Endodermal cell (in vitro differentiated cells): ENCODE measurements at regions not wholly inside any gene's neighbourhood (a gene's known extent, or its start where the extent isn't known, plus 50 kb on each side); places are given as distances from the start of the nearest gene placed in this dataset.

Experiments
- DNase-seq: peaks from one replicate; pipeline ENCODE4 v3.0.0-alpha.2; 2017
- H3K27ac ChIP-seq: 2 replicates; pipeline ENCODE4 v1.5.1; 2013; ENCODE audit warnings: mild to moderate bottlenecking, low read depth, low read length, moderate library complexity
- H3K27me3 ChIP-seq: 2 replicates; pipeline ENCODE4 v1.6.1; 2013; ENCODE audit warnings: mild to moderate bottlenecking, low read length, moderate library complexity; ENCODE audit not compliant: insufficient read depth, control insufficient read depth, poor library complexity, severe bottlenecking
- H3K36me3 ChIP-seq: 2 replicates; pipeline ENCODE4 v1.7.0; 2013; ENCODE audit warnings: mild to moderate bottlenecking, low read length, moderate library complexity; ENCODE audit not compliant: control insufficient read depth, insufficient read depth
- H3K4me1 ChIP-seq: one replicate; pipeline ENCODE4 v1.7.0; 2013; ENCODE audit warnings: low read length; ENCODE audit not compliant: control insufficient read depth, insufficient read depth
- H3K4me3 ChIP-seq: 2 replicates; pipeline ENCODE4 v1.5.1; 2013; ENCODE audit warnings: mild to moderate bottlenecking, low read length, moderate library complexity
- H3K9ac ChIP-seq: 2 replicates; pipeline ENCODE4 v1.6.1; 2013; ENCODE audit warnings: mild to moderate bottlenecking, low read length, moderate library complexity; ENCODE audit not compliant: poor library complexity, severe bottlenecking; ENCODE audit errors: extremely low read depth
- H3K9me3 ChIP-seq: 2 replicates; pipeline ENCODE4 v1.6.1; 2013; ENCODE audit warnings: mild to moderate bottlenecking, low read length, moderate library complexity; ENCODE audit not compliant: control insufficient read depth
- H3K27ac Mint-ChIP-seq: 2 replicates; pipeline ENCODE4 v1.8.0; 2020; ENCODE audit warnings: mixed read lengths
- H3K27me3 Mint-ChIP-seq: 2 replicates; pipeline ENCODE4 v1.8.0; 2021; ENCODE audit warnings: mild to moderate bottlenecking, mixed read lengths; ENCODE audit not compliant: insufficient read depth
- H3K36me3 Mint-ChIP-seq: 2 replicates; pipeline ENCODE4 v1.8.0; 2020; ENCODE audit warnings: low read depth, mixed read lengths
- H3K4me1 Mint-ChIP-seq: 2 replicates; pipeline ENCODE4 v1.8.0; 2020; ENCODE audit warnings: mixed read lengths
- H3K4me3 Mint-ChIP-seq: 2 replicates; pipeline ENCODE4 v1.8.0; 2020; ENCODE audit warnings: mild to moderate bottlenecking, moderate library complexity, mixed read lengths
- H3K9me3 Mint-ChIP-seq: 2 replicates; pipeline ENCODE4 v1.8.0; 2020; ENCODE audit warnings: mild to moderate bottlenecking, mixed read lengths
- WGBS, 2 experiments: methylation state at CpG; one replicate each; pipeline versions ENCODE4 v1.1.5 to v1.1.7; 2013; ENCODE audit warnings: missing lambda C conversion rate in 2 of 2, mixed read lengths in 1 of 2; ENCODE audit not compliant: insufficient coverage in 1 of 2, insufficient read length in 1 of 2; 5-methylcytosine and 5-hydroxymethylcytosine counted together
- TF ChIP-seq, protein P1 (sequence below): fragments of 200-600 bp; sonication (generic); conservative IDR thresholded peaks from 2 replicates; pipeline ENCODE4 v1.5.0; 2021; ENCODE audit warnings: antibody characterized with exemption, mild to moderate bottlenecking

- no peak overlapping the region for H3K4me3 ChIP-seq
- no peak overlapping the region for H3K9ac ChIP-seq
- no peak overlapping the region for H3K27ac ChIP-seq
- Mint-ChIP-seq H3K4me1 (peaks cover 21% of the 10 kb centered on the region), H3K27ac (no peak overlapping the region), H3K27me3 (no peaks in the 10 kb centered on the region), H3K36me3 (no peaks in the 10 kb centered on the region), H3K9me3 (no peaks in the 10 kb centered on the region), H3K4me3 (no peak overlapping the region)
- no peaks in the 10 kb centered on the region for H3K36me3 ChIP-seq
- H3K9me3 ChIP-seq = no peaks in the 10 kb centered on the region
- TF ChIP-seq, protein P1, sequence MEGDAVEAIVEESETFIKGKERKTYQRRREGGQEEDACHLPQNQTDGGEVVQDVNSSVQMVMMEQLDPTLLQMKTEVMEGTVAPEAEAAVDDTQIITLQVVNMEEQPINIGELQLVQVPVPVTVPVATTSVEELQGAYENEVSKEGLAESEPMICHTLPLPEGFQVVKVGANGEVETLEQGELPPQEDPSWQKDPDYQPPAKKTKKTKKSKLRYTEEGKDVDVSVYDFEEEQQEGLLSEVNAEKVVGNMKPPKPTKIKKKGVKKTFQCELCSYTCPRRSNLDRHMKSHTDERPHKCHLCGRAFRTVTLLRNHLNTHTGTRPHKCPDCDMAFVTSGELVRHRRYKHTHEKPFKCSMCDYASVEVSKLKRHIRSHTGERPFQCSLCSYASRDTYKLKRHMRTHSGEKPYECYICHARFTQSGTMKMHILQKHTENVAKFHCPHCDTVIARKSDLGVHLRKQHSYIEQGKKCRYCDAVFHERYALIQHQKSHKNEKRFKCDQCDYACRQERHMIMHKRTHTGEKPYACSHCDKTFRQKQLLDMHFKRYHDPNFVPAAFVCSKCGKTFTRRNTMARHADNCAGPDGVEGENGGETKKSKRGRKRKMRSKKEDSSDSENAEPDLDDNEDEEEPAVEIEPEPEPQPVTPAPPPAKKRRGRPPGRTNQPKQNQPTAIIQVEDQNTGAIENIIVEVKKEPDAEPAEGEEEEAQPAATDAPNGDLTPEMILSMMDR = no peak
- no peaks in the 10 kb centered on the region for H3K27me3 ChIP-seq
- DNase-seq = no peak
- 96% methylated on average over 3 to 7 of the region's 7 CpGs for WGBS, 2 experiments
- H3K4me1 ChIP-seq = peaks cover 2% of the 10 kb centered on the region
Observed at GRCh38 chr10:14438576-14438975, 107.9 kb upstream of the FRMD4A start.

GRCh38 chr10:14438057-14438456 lies 107.3 kb upstream of the FRMD4A start:
- Mint-ChIP-seq H3K9me3 (no peaks in the 10 kb centered on the region), H3K4me3 (no peak overlapping the region), H3K36me3 (no peaks in the 10 kb centered on the region), H3K27me3 (no peaks in the 10 kb centered on the region), H3K4me1 (peaks cover 21% of the 10 kb centered on the region), H3K27ac (no peak overlapping the region)
- Histone ChIP-seq H3K4me1 (peaks cover 2% of the 10 kb centered on the region), H3K36me3 (no peaks in the 10 kb centered on the region), H3K9me3 (no peaks in the 10 kb centered on the region), H3K27ac (no peak overlapping the region), H3K27me3 (no peaks in the 10 kb centered on the region), H3K9ac (no peak overlapping the region), H3K4me3 (no peak overlapping the region)
- 100% methylated on average over 1 of the region's 1 CpG; no CpG with 5 or more reads in 1 of the 2 experiments for whole genome bisulfite sequencing, 2 experiments
- TF ChIP-seq, protein P1 = no peak
- no peak for DNase-seq

DNA sequence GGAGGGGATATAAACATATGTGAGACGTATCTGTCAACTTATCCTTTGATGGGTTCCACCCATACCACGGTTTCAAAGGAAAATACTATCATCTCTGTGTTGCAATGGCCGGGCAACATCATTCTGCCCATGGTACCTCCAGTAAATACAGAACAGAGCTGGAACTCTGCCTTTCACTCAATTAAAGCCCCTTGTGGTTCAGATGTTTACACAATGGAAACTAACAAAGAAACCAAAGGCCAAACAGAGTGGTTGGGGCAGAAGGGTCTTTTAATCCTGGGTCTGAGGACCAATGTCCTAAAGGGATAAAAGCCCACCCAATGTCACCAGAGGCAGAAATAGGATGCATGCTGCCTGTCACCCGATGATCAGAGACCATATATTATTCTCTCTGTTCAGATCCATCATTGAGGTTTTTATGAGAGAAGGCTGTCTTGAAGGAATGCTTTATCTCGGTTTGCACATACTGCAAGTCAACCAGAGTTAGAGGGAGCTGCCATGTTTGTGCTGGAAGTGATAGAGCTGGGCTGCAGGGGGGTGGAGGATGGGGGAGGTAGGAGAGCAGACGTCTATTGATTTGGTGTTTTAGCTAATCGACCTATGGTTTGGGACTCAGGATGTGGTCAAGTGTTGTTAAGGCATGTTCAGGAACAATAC lies 105.4 kb upstream of the FRMD4A start:
- H3K27ac Mint-ChIP-seq = no peak overlapping the region

More for the DNA sequence above, 105.4 kb upstream of the FRMD4A start:
- H3K27me3 ChIP-seq = no peaks in the 10 kb centered on the region
- no peak overlapping the region for H3K9ac ChIP-seq
- H3K9me3 ChIP-seq = no peaks in the 10 kb centered on the region
- H3K27me3 Mint-ChIP-seq = no peaks in the 10 kb centered on the region
- DNase-seq = no peak
- H3K27ac ChIP-seq = no peak overlapping the region
- 93 to 100% methylated on average over 6 to 7 of the region's 7 CpGs for WGBS, 2 experiments
- no peaks in the 10 kb centered on the region for H3K36me3 Mint-ChIP-seq
- no peaks in the 10 kb centered on the region for H3K9me3 Mint-ChIP-seq
- no peaks in the 10 kb centered on the region for H3K36me3 ChIP-seq
- TF ChIP-seq, protein P1 = no peak
- peaks cover 15% of the 10 kb centered on the region for H3K4me1 Mint-ChIP-seq
- H3K4me3 ChIP-seq = no peak overlapping the region
- H3K4me1 ChIP-seq = no peaks in the 10 kb centered on the region
- no peak overlapping the region for H3K4me3 Mint-ChIP-seq
